Esophagus squamous epithelium (tissue), 5 donors: ENCODE measurements at regions not wholly inside any gene's neighbourhood (a gene's known extent, or its start where the extent isn't known, plus 50 kb on each side); places are given as distances from the start of the nearest gene placed in this dataset.
A peak's percentile ranks its signal among the peaks of the same experiment; 100 is the strongest.

ENCODE experiments used
- DNase-seq: peaks from one replicate; lab custom pipeline; 2025; lab: John Stamatoyannopoulos, UW
- H3K27ac ChIP-seq, 4 donors: fragments of 200-600 bp; sonication (generic); one replicate each; pipeline ENCODE4 v1.5.1; 2016 to 2019; ENCODE audit warnings: mild to moderate bottlenecking in 1 of 4
- H3K27me3 ChIP-seq, 4 donors: fragments of 200-600 bp; sonication (generic); 1 replicate in 3 of 4; 2 replicates in 1 of 4; pipeline versions ENCODE4 v1.5.1 to v1.6.0; 2017 to 2021; ENCODE audit warnings: antibody characterized with exemption in 1 of 4
- H3K36me3 ChIP-seq, 3 donors: fragments of 200-600 bp; sonication (generic); one replicate each; pipeline ENCODE4 v1.5.1; 2016 to 2019
- H3K4me1 ChIP-seq, 3 donors: fragments of 200-600 bp; sonication (generic); one replicate each; pipeline ENCODE4 v1.5.1; 2017 to 2019
- H3K4me3 ChIP-seq, 4 donors: fragments of 200-600 bp; sonication (generic); 1 replicate in 3 of 4; 2 replicates in 1 of 4; pipeline ENCODE4 v1.5.1; 2016 to 2019; ENCODE audit warnings: mild to moderate bottlenecking in 2 of 4, moderate library complexity in 1 of 4
- H3K9me3 ChIP-seq, 3 donors: fragments of 200-600 bp; sonication (generic); one replicate each; pipeline ENCODE4 v1.5.1; 2016 to 2019
- CTCF ChIP-seq, 6 experiments: fragments of 450-650 bp in 4 of 6; fragments of 200-600 bp in 2 of 6; sonication (generic) in 2 of 6; IDR thresholded peaks; one replicate each; pipeline ENCODE4 v1.5.1; 2016 to 2019; ENCODE audit warnings: antibody characterized with exemption in 6 of 6, mild to moderate bottlenecking in 4 of 6, moderate library complexity in 4 of 6
- POLR2A ChIP-seq, 4 donors: fragments of 450-650 bp; IDR thresholded peaks; one replicate each; pipeline ENCODE4 v1.6.1; 2017; ENCODE audit warnings: antibody characterized with exemption in 4 of 4, mild to moderate bottlenecking in 4 of 4, moderate library complexity in 3 of 4
- WGBS, 2 donors: methylation state at CpG; one replicate each; pipeline ENCODE4 v1.1.5; 2018; 5-methylcytosine and 5-hydroxymethylcytosine counted together
- intact Hi-C: fragments of 100-400 bp; cut with DNase I; formaldehyde crosslinking; loops from one replicate; pipeline ENCODE4 v1.15.0; 2022
- donor health status: DM: yes; HTN: yes; CAD: no.

GRCh38 chr1:244265507-244265906, 186.2 kb downstream of the ADSS2 start:
- Histone ChIP-seq H3K27ac (no peak overlapping the region), H3K4me1 (no peaks in the 10 kb centered on the region), H3K9me3 (peaks cover 0 to 4% (median 2%) of the 10 kb centered on the region in 3 donors), H3K4me3 (no peak overlapping the region), H3K36me3 (no peaks in the 10 kb centered on the region), H3K27me3 (no peaks in the 10 kb centered on the region)
- no peak for TF ChIP-seq POLR2A (IDR thresholded peaks at IDR 0.05)
- 82 to 95% methylated on average over 2 of the region's 2 CpGs for WGBS, 2 donors
- no peak for DNase-seq
- intact Hi-C loops, result no loop called here

DNA sequence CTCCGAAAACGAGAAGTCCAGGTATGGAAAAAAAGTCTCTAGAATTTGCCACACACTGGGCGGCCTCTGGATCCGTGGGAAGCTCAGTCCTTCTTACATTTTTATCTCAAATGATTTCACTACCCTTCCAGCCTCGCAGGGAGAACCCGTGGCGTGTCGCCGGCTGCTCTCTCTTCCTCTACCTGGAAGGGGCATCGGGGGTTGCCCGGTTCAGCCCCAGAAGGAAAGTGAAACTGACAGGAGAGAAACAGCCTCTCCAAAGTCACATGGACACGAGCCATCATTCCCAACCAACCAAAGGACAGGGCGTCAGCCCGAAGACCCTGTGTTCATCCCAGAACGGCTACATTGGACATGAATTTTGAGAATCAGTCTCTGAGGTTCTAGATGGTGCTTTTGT, 182.5 kb downstream of the ADSS2 start:
- WGBS, 2 donors, result 84 to 91% methylated on average over 12 of the region's 15 CpGs
- DNase-seq, result no peak
- H3K27me3 ChIP-seq, result no peaks in the 10 kb centered on the region
- H3K9me3 ChIP-seq, result peaks cover 0 to 7% (median 4%) of the 10 kb centered on the region in 3 donors
- TF ChIP-seq POLR2A (IDR thresholded peaks at IDR 0.05) (no peak), CTCF (IDR thresholded peaks at IDR 0.05) (no peak)
- intact Hi-C loops, result no loop called here
- H3K27ac ChIP-seq, result no peak overlapping the region
- H3K36me3 ChIP-seq, result no peaks in the 10 kb centered on the region
- peaks cover 0 to 17% (median 11%) of the 10 kb centered on the region in 3 donors for H3K4me1 ChIP-seq
- no peak overlapping the region for H3K4me3 ChIP-seq

GRCh38 chr1:244271004-244271403, 180.7 kb downstream of the ADSS2 start:
- Histone ChIP-seq H3K36me3 (no peaks in the 10 kb centered on the region), H3K4me3 (no peak overlapping the region), H3K27ac (no peak overlapping the region), H3K9me3 (peaks cover 0 to 7% (median 4%) of the 10 kb centered on the region in 3 donors), H3K27me3 (no peaks in the 10 kb centered on the region), H3K4me1 (peaks cover 0 to 21% (median 13%) of the 10 kb centered on the region in 3 donors)
- intact Hi-C loops, result loop anchor here (10.0 kb wide), 1 partner anchor 926 kb away; no protein-coding TSS in a partner anchor
- no peak for TF ChIP-seq CTCF (IDR thresholded peaks at IDR 0.05)
- no peak for TF ChIP-seq POLR2A (IDR thresholded peaks at IDR 0.05)
- WGBS, 2 donors, result 94% methylated on average over 3 of the region's 3 CpGs
- DNase-seq, result no peak

- Histone ChIP-seq H3K9me3 (peaks cover 0 to 7% (median 4%) of the 10 kb centered on the region in 3 donors), H3K36me3 (no peaks in the 10 kb centered on the region), H3K4me3 (no peak overlapping the region), H3K27ac (peak overlapping the region in 2 of 4 donors; percentile 39 to 55), H3K4me1 (peaks cover 0 to 21% (median 13%) of the 10 kb centered on the region in 3 donors), H3K27me3 (no peaks in the 10 kb centered on the region)
- WGBS, 2 donors, result 89 to 94% methylated on average over 14 to 15 of the region's 15 CpGs
- TF ChIP-seq CTCF (IDR thresholded peaks at IDR 0.05) (no peak), POLR2A (IDR thresholded peaks at IDR 0.05) (no peak)
- intact Hi-C loops, result loop anchor here (10.0 kb wide), 1 partner anchor 927 kb away; no protein-coding TSS in a partner anchor
- DNase-seq, result no peak
Observed at GRCh38 chr1:244271691-244272308, 179.9 kb downstream of the ADSS2 start.

DNA sequence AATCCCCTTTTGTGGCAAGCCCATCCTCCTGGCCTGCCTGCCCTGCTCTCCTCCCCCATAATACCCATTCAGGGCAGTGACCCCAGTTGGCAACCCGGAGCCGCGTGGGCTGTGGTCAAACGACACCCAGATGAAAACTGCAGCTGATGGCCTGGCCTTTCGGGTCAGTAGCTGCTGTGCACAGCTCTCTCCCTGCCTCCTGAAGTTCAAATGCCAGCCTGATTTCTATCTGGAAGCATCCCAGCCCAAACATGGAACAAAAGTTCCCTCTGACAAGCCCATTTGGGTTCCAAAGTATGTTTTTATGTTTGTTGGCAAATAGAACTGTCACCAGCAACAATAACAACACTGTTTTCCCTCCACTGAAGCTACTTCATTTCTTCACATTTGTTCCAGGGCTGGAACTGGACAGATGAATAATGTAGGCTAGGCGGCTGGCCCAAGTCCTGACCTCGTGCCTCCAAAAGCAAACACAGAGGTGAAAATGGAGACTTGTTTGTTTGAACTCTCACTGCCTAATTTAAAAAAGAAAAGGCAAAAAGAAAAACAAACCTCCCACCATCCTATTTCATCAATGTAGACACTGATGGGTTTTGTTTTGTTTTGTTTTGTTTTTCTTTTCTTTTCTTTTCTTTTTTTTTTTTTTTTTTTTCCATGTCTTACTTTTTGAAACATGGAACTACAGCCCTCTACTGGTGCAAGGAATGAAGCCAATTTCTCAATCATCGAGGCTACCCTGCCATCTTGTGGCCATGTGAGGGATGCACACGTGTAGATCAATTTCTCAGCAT, 179.0 kb downstream of the ADSS2 start:
- H3K27me3 ChIP-seq, result peaks cover 0 to 3% (median 0%) of the 10 kb centered on the region in 4 donors
- H3K4me3 ChIP-seq, result no peak overlapping the region
- 41 to 49% methylated on average over 5 to 8 of the region's 9 CpGs for WGBS, 2 donors
- H3K27ac ChIP-seq, result peak overlapping the region in 3 of 4 donors; percentile 39 to 70 (median 68)
- TF ChIP-seq CTCF (IDR thresholded peaks at IDR 0.05), result peak; percentile 78 to 98 (median 95)
- no peak for TF ChIP-seq POLR2A (IDR thresholded peaks at IDR 0.05)
- peaks cover 0 to 21% (median 13%) of the 10 kb centered on the region in 3 donors for H3K4me1 ChIP-seq
- intact Hi-C loops, result loop anchor here (10.0 kb wide), 1 partner anchor 928 kb away; no protein-coding TSS in a partner anchor
- H3K36me3 ChIP-seq, result no peaks in the 10 kb centered on the region
- peaks cover 0 to 7% (median 4%) of the 10 kb centered on the region in 3 donors for H3K9me3 ChIP-seq
- no peak for DNase-seq
